GM12892 (cell line): ENCODE measurements at regions not wholly inside any gene's neighbourhood (a gene's known extent, or its start where the extent isn't known, plus 50 kb on each side); places are given as distances from the start of the nearest gene placed in this dataset.

Source experiments
- DNase-seq: peaks from one replicate; pipeline ENCODE4 v3.0.0; 2011; ENCODE audit not compliant: insufficient read length
- FAIRE-seq: peaks from 2 replicates; lab custom pipeline; 2011; peaks lifted over from hg19 to GRCh38; lab: Jason Lieb, UNC
- POLR2A ChIP-seq: IDR thresholded peaks from 2 replicates; pipeline ENCODE4 v1.6.1; 2011; ENCODE audit warnings: low read depth, low read length, control low read depth
- POLR2AphosphoS5 ChIP-seq: IDR thresholded peaks from 2 replicates; pipeline ENCODE4 v1.6.1; 2011; ENCODE audit warnings: low read depth, low read length, control low read depth
- TAF1 ChIP-seq: IDR thresholded peaks from 2 replicates; pipeline ENCODE4 v1.6.1; 2011; ENCODE audit warnings: low read depth, mild to moderate bottlenecking, control low read depth, low read length, borderline replicate concordance

DNA sequence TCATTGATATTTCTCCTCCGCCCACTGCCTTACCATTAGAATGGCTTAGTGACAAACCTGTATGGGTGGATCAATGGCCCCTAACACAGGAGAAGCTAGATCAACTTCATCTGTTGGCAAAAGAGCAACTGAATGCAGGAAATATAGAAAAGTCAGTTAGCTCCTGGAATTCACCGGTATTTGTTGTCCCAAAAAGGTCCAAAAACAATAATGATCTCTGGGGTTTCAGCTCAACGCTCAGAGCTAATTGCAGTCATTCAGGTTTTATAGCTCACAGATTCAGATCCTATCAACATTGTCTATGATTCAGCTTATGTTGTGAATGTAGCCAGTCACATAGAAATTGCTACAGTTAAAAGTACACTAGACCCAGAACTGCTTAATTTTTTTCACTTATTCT is 124.0 kb upstream of the ZCCHC13 start:
- no peak for TF ChIP-seq POLR2A
- no peak for TF ChIP-seq TAF1
- TF ChIP-seq POLR2AphosphoS5: no peak
- no peak for DNase-seq
- FAIRE-seq: no peak

- TF ChIP-seq POLR2AphosphoS5: no peak
- TF ChIP-seq TAF1: no peak
- no peak for TF ChIP-seq POLR2A
- no peak for FAIRE-seq
- DNase-seq: no peak
Observed at GRCh38 chrX:74179499-74179898, 124.5 kb upstream of the ZCCHC13 start.

- TF ChIP-seq POLR2A: no peak
- TF ChIP-seq TAF1: no peak
- no peak for TF ChIP-seq POLR2AphosphoS5
- DNase-seq (no peak), FAIRE-seq (no peak)
Observed at GRCh38 chrX:74179071-74179470, 124.9 kb upstream of the ZCCHC13 start.

- TF ChIP-seq POLR2AphosphoS5 (no peak), TAF1 (no peak), POLR2A (no peak)
- DNase-seq: no peak
- FAIRE-seq: no peak
Observed at GRCh38 chrX:74178536-74178935, 125.4 kb upstream of the ZCCHC13 start.

DNA sequence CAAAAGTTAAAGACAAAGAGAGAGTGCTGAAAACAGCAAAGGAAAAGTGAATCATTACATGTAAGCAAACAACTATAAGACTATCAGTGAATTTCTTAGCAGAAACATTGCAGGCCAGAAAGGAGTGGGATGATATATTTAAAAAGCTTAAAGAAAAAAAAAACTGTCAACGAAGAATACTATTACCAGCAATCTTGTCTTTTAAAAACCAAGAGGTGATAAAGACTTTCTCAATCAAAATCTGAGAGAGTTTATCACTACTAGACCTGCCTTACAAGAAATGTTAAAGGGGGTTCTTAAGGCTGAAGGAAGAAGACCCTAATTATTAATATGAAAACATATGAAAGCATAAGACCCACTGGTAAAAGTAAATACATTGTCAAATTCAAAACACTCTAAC is 132.5 kb upstream of the ZCCHC13 start:
- TF ChIP-seq TAF1: no peak
- TF ChIP-seq POLR2AphosphoS5: no peak
- TF ChIP-seq POLR2A: no peak
- DNase-seq (no peak), FAIRE-seq (no peak)

DNA sequence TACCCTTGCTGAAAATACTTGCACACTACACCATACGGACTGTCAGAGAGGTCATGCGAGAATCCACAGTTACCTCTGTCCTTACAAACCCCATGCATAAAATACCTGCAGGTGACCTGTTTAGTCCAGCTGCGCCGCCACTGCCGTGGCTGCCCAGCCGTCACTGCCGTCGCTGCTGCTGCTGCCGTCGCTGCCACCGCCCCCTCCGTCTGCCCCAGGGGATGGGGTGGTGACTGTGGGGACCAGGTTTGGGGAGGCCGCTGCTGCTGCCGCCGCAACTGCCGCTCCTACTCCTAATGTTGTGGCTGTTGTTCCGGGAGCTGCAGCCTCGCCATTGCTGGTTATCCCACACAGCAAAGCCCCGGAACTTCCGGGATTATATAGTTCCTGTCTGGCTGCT is 141.8 kb upstream of the ZCCHC13 start:
- TF ChIP-seq POLR2A (no peak), TAF1 (no peak), POLR2AphosphoS5 (no peak)
- DNase-seq (no peak), FAIRE-seq (no peak)

- TF ChIP-seq TAF1 (no peak), POLR2AphosphoS5 (no peak), POLR2A (no peak)
- DNase-seq (no peak), FAIRE-seq (no peak)
Observed at GRCh38 chrX:74160816-74161215, 143.2 kb upstream of the ZCCHC13 start.

GRCh38 chrX:74160358-74160757 is 143.6 kb upstream of the ZCCHC13 start:
- FAIRE-seq: no peak
- DNase-seq: no peak
- TF ChIP-seq POLR2AphosphoS5 (no peak), TAF1 (no peak), POLR2A (no peak)

- DNase-seq: no peak
- no peak for TF ChIP-seq TAF1
- TF ChIP-seq POLR2AphosphoS5: no peak
- TF ChIP-seq POLR2A: no peak
- no peak for FAIRE-seq
Observed at GRCh38 chrX:74147439-74147838, 156.5 kb upstream of the ZCCHC13 start.

- TF ChIP-seq TAF1: no peak
- no peak for TF ChIP-seq POLR2AphosphoS5
- TF ChIP-seq POLR2A: no peak
- DNase-seq (no peak), FAIRE-seq (no peak)
Observed at GRCh38 chrX:74138943-74139342, 165.0 kb upstream of the ZCCHC13 start.

- peak; percentile 98 for FAIRE-seq
- DNase-seq: peak; percentile 19
- no peak for TF ChIP-seq TAF1
- no peak for TF ChIP-seq POLR2A
Observed at GRCh38 chrX:74133156-74133796, 170.7 kb upstream of the ZCCHC13 start.

- DNase-seq (no peak), FAIRE-seq (no peak)
- TF ChIP-seq TAF1: no peak
- no peak for TF ChIP-seq POLR2AphosphoS5
- no peak for TF ChIP-seq POLR2A
Observed at GRCh38 chrX:74132280-74132679, 171.7 kb upstream of the ZCCHC13 start.
